GM23338 (cell line): ENCODE measurements at regions not wholly inside any gene's neighbourhood (a gene's known extent, or its start where the extent isn't known, plus 50 kb on each side); places are given as distances from the start of the nearest gene placed in this dataset.

Source experiments
- ATAC-seq: fragments of 200-7000 bp; cut with Tn5 transposase; 3 replicates; pipeline ENCODE4 v1.9.1; 2020
- DNase-seq: peaks from one replicate; pipeline ENCODE4 v3.0.0-alpha.2; 2015; ENCODE audit warnings: low spot score
- H2AFZ ChIP-seq: fragments of 200-600 bp; sonication (generic); 2 replicates; pipeline ENCODE4 v1.8.0; 2016; ENCODE audit warnings: antibody characterized with exemption, mild to moderate bottlenecking, moderate library complexity
- H3F3A ChIP-seq: fragments of 200-600 bp; sonication (generic); replicated peaks from 2 replicates; pipeline ENCODE4 v1.8.0; 2017; ENCODE audit warnings: antibody characterized with exemption, mixed run types, low read depth
- H3K27ac ChIP-seq: fragments of 200-600 bp; sonication (generic); 2 replicates; pipeline ENCODE4 v1.6.1; 2016; ENCODE audit warnings: low read depth
- H3K27me3 ChIP-seq: fragments of 200-600 bp; sonication (generic); 2 replicates; pipeline ENCODE4 v1.8.0; 2016; ENCODE audit warnings: mild to moderate bottlenecking, mixed run types, moderate library complexity; ENCODE audit not compliant: insufficient read depth
- H3K36me3 ChIP-seq: fragments of 200-600 bp; sonication (generic); 2 replicates; pipeline ENCODE4 v1.8.0; 2016; ENCODE audit warnings: mild to moderate bottlenecking; ENCODE audit not compliant: insufficient read depth
- H3K4me1 ChIP-seq: fragments of 200-600 bp; sonication (generic); 2 replicates; pipeline ENCODE4 v1.8.0; 2016; ENCODE audit warnings: mild to moderate bottlenecking, moderate library complexity; ENCODE audit not compliant: insufficient read depth
- H3K4me2 ChIP-seq: fragments of 200-600 bp; sonication (generic); 2 replicates; pipeline ENCODE4 v1.7.1; 2017; ENCODE audit warnings: mixed run types
- H3K4me3 ChIP-seq: fragments of 200-600 bp; sonication (generic); 2 replicates; pipeline ENCODE4 v1.6.1; 2016; ENCODE audit warnings: mixed run types
- H3K79me2 ChIP-seq: fragments of 200-600 bp; sonication (generic); replicated peaks from 2 replicates; pipeline ENCODE4 v1.8.0; 2017; ENCODE audit warnings: mild to moderate bottlenecking; ENCODE audit not compliant: insufficient read depth
- H3K9me2 ChIP-seq: fragments of 200-600 bp; sonication (generic); 2 replicates; pipeline ENCODE4 v1.8.0; 2017; ENCODE audit not compliant: insufficient read depth
- H4K20me1 ChIP-seq: fragments of 200-600 bp; sonication (generic); replicated peaks from 2 replicates; pipeline ENCODE4 v1.8.0; 2017; ENCODE audit warnings: mild to moderate bottlenecking; ENCODE audit not compliant: insufficient read depth
- H3K27ac Mint-ChIP-seq: 2 replicates; pipeline ENCODE4 v1.8.0; 2020; ENCODE audit warnings: inconsistent platforms, mild to moderate bottlenecking, moderate library complexity, mixed read lengths
- H3K27me3 Mint-ChIP-seq: 3 replicates; pipeline ENCODE4 v1.8.0; 2022; ENCODE audit warnings: low read depth, mild to moderate bottlenecking, moderate library complexity, mixed read lengths, inconsistent platforms; ENCODE audit not compliant: insufficient read depth, poor library complexity
- H3K36me3 Mint-ChIP-seq: 3 replicates; pipeline ENCODE4 v1.8.0; 2021; ENCODE audit warnings: low read depth, mild to moderate bottlenecking, inconsistent platforms, moderate library complexity, mixed read lengths
- H3K4me1 Mint-ChIP-seq: 3 replicates; pipeline ENCODE4 v1.8.0; 2020; ENCODE audit warnings: mild to moderate bottlenecking, inconsistent platforms, mixed read lengths
- H3K4me3 Mint-ChIP-seq: 3 replicates; pipeline ENCODE4 v1.8.0; 2021; ENCODE audit warnings: moderate library complexity, mild to moderate bottlenecking, inconsistent platforms, mixed read lengths
- H3K9me3 Mint-ChIP-seq: 3 replicates; pipeline ENCODE4 v1.8.0; 2020; ENCODE audit warnings: moderate library complexity, mild to moderate bottlenecking, inconsistent platforms, mixed read lengths
- CREB1 ChIP-seq: fragments of 250-450 bp; sonication (Bioruptor Pico); IDR thresholded peaks from 2 replicates; pipeline ENCODE4 v1.5.0; 2020; ENCODE audit warnings: low read depth, mild to moderate bottlenecking, moderate library complexity
- EZH2 ChIP-seq: fragments of 200-600 bp; sonication (generic); IDR thresholded peaks from one replicate; pipeline ENCODE4 v1.8.0; 2017; ENCODE audit warnings: antibody characterized with exemption, mild to moderate bottlenecking, low read depth; ENCODE audit not compliant: unreplicated experiment
- EZH2phosphoT487 ChIP-seq: fragments of 200-600 bp; sonication (generic); IDR thresholded peaks from one replicate; pipeline ENCODE4 v1.8.1; 2018; ENCODE audit warnings: antibody characterized with exemption; ENCODE audit not compliant: unreplicated experiment
- JUNB ChIP-seq: IDR thresholded peaks from one replicate; pipeline ENCODE4 v1.6.1; 2016; ENCODE audit warnings: antibody characterized with exemption; ENCODE audit not compliant: unreplicated experiment
- NANOG ChIP-seq: IDR thresholded peaks from 2 replicates; pipeline ENCODE4 v1.6.1; 2016; ENCODE audit warnings: antibody characterized with exemption, borderline replicate concordance
- POLR2AphosphoS5 ChIP-seq: IDR thresholded peaks from 2 replicates; pipeline ENCODE4 v1.6.1; 2016; ENCODE audit warnings: antibody characterized with exemption, low read depth
- STAT1 ChIP-seq: IDR thresholded peaks from one replicate; pipeline ENCODE4 v1.6.1; 2016; ENCODE audit warnings: antibody characterized with exemption; ENCODE audit not compliant: unreplicated experiment
- ZNF114 ChIP-seq: fragments of 250-450 bp; sonication (Bioruptor Pico); IDR thresholded peaks from 2 replicates; pipeline ENCODE4 v1.5.0; 2020; ENCODE audit warnings: mild to moderate bottlenecking, moderate library complexity
- ZNF331 ChIP-seq: fragments of 250-450 bp; sonication (Bioruptor Pico); IDR thresholded peaks from 2 replicates; pipeline ENCODE4 v1.5.0; 2020; ENCODE audit warnings: low read depth, mild to moderate bottlenecking, moderate library complexity
- TF ChIP-seq, protein P1 (sequence below): fragments of 250-450 bp; sonication (Bioruptor Pico); IDR thresholded peaks from 2 replicates; pipeline ENCODE4 v1.5.0; 2020; ENCODE audit warnings: mild to moderate bottlenecking, moderate library complexity
- TF ChIP-seq, protein P2 (sequence below): IDR thresholded peaks from 2 replicates; pipeline ENCODE4 v1.6.1; 2016; ENCODE audit warnings: antibody characterized with exemption
- TF ChIP-seq, protein P3 (sequence below), 2 experiments: fragments of 200-600 bp in 1 of 2; sonication (generic) in 1 of 2; conservative IDR thresholded peaks; 2 replicates each; pipeline versions ENCODE4 v1.5.1 to v1.6.1; 2016 to 2017; ENCODE audit warnings: antibody characterized with exemption in 2 of 2, low read depth in 2 of 2, mild to moderate bottlenecking in 2 of 2, moderate library complexity in 1 of 2
- TF ChIP-seq, protein P4 (sequence below): IDR thresholded peaks from one replicate; pipeline ENCODE4 v1.6.1; 2018; ENCODE audit warnings: antibody characterized with exemption; ENCODE audit not compliant: unreplicated experiment

DNA sequence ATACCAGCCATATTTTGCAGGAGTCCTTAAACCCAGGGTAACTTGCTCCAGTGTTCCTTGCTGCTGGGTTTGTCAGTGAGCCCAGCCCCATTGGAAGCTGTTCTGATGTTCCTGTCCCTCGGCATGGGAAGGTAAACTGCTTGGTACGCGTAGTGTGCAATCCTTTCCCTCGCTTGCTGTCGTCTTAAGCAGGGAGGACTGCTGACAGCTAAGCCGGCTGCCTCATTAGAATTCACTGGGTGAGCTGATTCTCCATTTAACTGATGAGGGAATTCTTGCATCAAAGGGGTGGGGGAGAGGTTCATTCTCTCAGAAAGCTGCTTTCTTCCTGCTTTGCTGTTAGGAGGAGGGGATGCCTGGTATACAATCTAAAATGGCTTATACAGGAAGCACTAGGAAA, 164.6 kb downstream of the MID1IP1 start:
- Mint-ChIP-seq H3K4me1 (peaks cover 7% of the 10 kb centered on the region; the same call in 2 of the 3 replicates), H3K36me3 (peaks cover 15% of the 10 kb centered on the region; the same call in 2 of the 3 replicates)
- H3K36me3 ChIP-seq: no peaks in the 10 kb centered on the region

More for the DNA sequence above, 164.6 kb downstream of the MID1IP1 start:
- ATAC-seq (no peak), DNase-seq (peak; percentile 9)
- Histone ChIP-seq H3K27me3 (no peaks in the 10 kb centered on the region), H2AFZ (no peak overlapping the region), H3K9me2 (no peaks in the 10 kb centered on the region), H3K4me2 (no peak overlapping the region), H4K20me1 (no peaks in the 10 kb centered on the region), H3K79me2 (no peaks in the 10 kb centered on the region), H3K4me3 (no peak overlapping the region), H3K4me1 (no peaks in the 10 kb centered on the region), H3K27ac (no peak overlapping the region), H3F3A (no peaks in the 10 kb centered on the region)
- peaks cover 4% of the 10 kb centered on the region for H3K27me3 Mint-ChIP-seq
- H3K4me3 Mint-ChIP-seq: no peak overlapping the region
- TF ChIP-seq STAT1: no peak
- TF ChIP-seq JUNB: no peak
- TF ChIP-seq, protein P1, sequence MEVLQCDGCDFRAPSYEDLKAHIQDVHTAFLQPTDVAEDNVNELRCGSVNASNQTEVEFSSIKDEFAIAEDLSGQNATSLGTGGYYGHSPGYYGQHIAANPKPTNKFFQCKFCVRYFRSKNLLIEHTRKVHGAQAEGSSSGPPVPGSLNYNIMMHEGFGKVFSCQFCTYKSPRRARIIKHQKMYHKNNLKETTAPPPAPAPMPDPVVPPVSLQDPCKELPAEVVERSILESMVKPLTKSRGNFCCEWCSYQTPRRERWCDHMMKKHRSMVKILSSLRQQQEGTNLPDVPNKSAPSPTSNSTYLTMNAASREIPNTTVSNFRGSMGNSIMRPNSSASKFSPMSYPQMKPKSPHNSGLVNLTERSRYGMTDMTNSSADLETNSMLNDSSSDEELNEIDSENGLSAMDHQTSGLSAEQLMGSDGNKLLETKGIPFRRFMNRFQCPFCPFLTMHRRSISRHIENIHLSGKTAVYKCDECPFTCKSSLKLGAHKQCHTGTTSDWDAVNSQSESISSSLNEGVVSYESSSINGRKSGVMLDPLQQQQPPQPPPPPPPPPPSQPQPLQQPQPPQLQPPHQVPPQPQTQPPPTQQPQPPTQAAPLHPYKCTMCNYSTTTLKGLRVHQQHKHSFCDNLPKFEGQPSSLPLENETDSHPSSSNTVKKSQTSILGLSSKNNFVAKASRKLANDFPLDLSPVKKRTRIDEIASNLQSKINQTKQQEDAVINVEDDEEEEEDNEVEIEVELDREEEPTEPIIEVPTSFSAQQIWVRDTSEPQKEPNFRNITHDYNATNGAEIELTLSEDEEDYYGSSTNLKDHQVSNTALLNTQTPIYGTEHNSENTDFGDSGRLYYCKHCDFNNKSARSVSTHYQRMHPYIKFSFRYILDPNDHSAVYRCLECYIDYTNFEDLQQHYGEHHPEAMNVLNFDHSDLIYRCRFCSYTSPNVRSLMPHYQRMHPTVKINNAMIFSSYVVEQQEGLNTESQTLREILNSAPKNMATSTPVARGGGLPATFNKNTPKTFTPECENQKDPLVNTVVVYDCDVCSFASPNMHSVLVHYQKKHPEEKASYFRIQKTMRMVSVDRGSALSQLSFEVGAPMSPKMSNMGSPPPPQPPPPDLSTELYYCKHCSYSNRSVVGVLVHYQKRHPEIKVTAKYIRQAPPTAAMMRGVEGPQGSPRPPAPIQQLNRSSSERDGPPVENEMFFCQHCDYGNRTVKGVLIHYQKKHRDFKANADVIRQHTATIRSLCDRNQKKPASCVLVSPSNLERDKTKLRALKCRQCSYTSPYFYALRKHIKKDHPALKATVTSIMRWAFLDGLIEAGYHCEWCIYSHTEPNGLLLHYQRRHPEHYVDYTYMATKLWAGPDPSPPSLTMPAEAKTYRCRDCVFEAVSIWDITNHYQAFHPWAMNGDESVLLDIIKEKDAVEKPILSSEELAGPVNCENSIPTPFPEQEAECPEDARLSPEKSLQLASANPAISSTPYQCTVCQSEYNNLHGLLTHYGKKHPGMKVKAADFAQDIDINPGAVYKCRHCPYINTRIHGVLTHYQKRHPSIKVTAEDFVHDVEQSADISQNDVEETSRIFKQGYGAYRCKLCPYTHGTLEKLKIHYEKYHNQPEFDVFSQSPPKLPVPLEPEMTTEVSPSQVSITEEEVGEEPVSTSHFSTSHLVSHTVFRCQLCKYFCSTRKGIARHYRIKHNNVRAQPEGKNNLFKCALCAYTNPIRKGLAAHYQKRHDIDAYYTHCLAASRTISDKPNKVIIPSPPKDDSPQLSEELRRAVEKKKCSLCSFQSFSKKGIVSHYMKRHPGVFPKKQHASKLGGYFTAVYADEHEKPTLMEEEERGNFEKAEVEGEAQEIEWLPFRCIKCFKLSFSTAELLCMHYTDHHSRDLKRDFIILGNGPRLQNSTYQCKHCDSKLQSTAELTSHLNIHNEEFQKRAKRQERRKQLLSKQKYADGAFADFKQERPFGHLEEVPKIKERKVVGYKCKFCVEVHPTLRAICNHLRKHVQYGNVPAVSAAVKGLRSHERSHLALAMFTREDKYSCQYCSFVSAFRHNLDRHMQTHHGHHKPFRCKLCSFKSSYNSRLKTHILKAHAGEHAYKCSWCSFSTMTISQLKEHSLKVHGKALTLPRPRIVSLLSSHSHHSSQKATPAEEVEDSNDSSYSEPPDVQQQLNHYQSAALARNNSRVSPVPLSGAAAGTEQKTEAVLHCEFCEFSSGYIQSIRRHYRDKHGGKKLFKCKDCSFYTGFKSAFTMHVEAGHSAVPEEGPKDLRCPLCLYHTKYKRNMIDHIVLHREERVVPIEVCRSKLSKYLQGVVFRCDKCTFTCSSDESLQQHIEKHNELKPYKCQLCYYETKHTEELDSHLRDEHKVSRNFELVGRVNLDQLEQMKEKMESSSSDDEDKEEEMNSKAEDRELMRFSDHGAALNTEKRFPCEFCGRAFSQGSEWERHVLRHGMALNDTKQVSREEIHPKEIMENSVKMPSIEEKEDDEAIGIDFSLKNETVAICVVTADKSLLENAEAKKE (CRISPR knock-in tag): no peak
- TF ChIP-seq, protein P2, sequence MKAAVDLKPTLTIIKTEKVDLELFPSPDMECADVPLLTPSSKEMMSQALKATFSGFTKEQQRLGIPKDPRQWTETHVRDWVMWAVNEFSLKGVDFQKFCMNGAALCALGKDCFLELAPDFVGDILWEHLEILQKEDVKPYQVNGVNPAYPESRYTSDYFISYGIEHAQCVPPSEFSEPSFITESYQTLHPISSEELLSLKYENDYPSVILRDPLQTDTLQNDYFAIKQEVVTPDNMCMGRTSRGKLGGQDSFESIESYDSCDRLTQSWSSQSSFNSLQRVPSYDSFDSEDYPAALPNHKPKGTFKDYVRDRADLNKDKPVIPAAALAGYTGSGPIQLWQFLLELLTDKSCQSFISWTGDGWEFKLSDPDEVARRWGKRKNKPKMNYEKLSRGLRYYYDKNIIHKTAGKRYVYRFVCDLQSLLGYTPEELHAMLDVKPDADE: no peak
- no peak for TF ChIP-seq ZNF331 (CRISPR knock-in tag)
- TF ChIP-seq, protein P3, sequence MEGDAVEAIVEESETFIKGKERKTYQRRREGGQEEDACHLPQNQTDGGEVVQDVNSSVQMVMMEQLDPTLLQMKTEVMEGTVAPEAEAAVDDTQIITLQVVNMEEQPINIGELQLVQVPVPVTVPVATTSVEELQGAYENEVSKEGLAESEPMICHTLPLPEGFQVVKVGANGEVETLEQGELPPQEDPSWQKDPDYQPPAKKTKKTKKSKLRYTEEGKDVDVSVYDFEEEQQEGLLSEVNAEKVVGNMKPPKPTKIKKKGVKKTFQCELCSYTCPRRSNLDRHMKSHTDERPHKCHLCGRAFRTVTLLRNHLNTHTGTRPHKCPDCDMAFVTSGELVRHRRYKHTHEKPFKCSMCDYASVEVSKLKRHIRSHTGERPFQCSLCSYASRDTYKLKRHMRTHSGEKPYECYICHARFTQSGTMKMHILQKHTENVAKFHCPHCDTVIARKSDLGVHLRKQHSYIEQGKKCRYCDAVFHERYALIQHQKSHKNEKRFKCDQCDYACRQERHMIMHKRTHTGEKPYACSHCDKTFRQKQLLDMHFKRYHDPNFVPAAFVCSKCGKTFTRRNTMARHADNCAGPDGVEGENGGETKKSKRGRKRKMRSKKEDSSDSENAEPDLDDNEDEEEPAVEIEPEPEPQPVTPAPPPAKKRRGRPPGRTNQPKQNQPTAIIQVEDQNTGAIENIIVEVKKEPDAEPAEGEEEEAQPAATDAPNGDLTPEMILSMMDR (conservative IDR thresholded peaks at IDR 0.05; ENCODE audit: low read depth in 2 of 2): no peak
- TF ChIP-seq, protein P4, sequence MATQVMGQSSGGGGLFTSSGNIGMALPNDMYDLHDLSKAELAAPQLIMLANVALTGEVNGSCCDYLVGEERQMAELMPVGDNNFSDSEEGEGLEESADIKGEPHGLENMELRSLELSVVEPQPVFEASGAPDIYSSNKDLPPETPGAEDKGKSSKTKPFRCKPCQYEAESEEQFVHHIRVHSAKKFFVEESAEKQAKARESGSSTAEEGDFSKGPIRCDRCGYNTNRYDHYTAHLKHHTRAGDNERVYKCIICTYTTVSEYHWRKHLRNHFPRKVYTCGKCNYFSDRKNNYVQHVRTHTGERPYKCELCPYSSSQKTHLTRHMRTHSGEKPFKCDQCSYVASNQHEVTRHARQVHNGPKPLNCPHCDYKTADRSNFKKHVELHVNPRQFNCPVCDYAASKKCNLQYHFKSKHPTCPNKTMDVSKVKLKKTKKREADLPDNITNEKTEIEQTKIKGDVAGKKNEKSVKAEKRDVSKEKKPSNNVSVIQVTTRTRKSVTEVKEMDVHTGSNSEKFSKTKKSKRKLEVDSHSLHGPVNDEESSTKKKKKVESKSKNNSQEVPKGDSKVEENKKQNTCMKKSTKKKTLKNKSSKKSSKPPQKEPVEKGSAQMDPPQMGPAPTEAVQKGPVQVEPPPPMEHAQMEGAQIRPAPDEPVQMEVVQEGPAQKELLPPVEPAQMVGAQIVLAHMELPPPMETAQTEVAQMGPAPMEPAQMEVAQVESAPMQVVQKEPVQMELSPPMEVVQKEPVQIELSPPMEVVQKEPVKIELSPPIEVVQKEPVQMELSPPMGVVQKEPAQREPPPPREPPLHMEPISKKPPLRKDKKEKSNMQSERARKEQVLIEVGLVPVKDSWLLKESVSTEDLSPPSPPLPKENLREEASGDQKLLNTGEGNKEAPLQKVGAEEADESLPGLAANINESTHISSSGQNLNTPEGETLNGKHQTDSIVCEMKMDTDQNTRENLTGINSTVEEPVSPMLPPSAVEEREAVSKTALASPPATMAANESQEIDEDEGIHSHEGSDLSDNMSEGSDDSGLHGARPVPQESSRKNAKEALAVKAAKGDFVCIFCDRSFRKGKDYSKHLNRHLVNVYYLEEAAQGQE: no peak
- no peak for TF ChIP-seq EZH2phosphoT487
- TF ChIP-seq EZH2: no peak
- no peak for TF ChIP-seq NANOG
- no peak for TF ChIP-seq POLR2AphosphoS5
- TF ChIP-seq CREB1 (CRISPR knock-in tag): no peak
- TF ChIP-seq ZNF114 (CRISPR knock-in tag): no peak
- peaks cover 14% of the 10 kb centered on the region for H3K9me3 Mint-ChIP-seq
- no peak overlapping the region for H3K27ac Mint-ChIP-seq
